ENCODE measurements at regions not wholly inside any gene's neighbourhood (a gene's known extent, or its start where the extent isn't known, plus 50 kb on each side); places are given as distances from the start of the nearest gene placed in this dataset.

GRCh38 chr12:85531341-85531740 lies 251.3 kb downstream of the ALX1 start:
- TF ChIP-seq, protein P1, sequence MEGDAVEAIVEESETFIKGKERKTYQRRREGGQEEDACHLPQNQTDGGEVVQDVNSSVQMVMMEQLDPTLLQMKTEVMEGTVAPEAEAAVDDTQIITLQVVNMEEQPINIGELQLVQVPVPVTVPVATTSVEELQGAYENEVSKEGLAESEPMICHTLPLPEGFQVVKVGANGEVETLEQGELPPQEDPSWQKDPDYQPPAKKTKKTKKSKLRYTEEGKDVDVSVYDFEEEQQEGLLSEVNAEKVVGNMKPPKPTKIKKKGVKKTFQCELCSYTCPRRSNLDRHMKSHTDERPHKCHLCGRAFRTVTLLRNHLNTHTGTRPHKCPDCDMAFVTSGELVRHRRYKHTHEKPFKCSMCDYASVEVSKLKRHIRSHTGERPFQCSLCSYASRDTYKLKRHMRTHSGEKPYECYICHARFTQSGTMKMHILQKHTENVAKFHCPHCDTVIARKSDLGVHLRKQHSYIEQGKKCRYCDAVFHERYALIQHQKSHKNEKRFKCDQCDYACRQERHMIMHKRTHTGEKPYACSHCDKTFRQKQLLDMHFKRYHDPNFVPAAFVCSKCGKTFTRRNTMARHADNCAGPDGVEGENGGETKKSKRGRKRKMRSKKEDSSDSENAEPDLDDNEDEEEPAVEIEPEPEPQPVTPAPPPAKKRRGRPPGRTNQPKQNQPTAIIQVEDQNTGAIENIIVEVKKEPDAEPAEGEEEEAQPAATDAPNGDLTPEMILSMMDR (conservative IDR thresholded peaks at IDR 0.05 in 1 of 2, IDR thresholded peaks at IDR 0.05 in 1 of 2; ENCODE audit: low read depth in 1 of 2, low read length in 2 of 2) = no peak
- TF ChIP-seq EZH2 (IDR thresholded peaks at IDR 0.05; ENCODE audit: low read length, missing control alignments) = no peak
